Lower leg skin (tissue), 3 donors: ENCODE measurements at regions not wholly inside any gene's neighbourhood (a gene's known extent, or its start where the extent isn't known, plus 50 kb on each side); places are given as distances from the start of the nearest gene placed in this dataset.

Experiments
- POLR2A ChIP-seq, 2 donors: fragments of 450-650 bp; IDR thresholded peaks; one replicate each; pipeline ENCODE4 v1.6.1; 2016 to 2017; ENCODE audit warnings: antibody characterized with exemption in 2 of 2, mild to moderate bottlenecking in 1 of 2, moderate library complexity in 1 of 2
- TF ChIP-seq, protein P1 (sequence below), 3 donors: fragments of 450-650 bp; IDR thresholded peaks; one replicate each; pipeline ENCODE4 v1.5.1; 2016; ENCODE audit warnings: antibody characterized with exemption in 3 of 3, mild to moderate bottlenecking in 3 of 3, moderate library complexity in 2 of 3

GRCh38 chr3:166837535-166837934 is 542.6 kb downstream of the ZBBX start:
- TF ChIP-seq, protein P1, sequence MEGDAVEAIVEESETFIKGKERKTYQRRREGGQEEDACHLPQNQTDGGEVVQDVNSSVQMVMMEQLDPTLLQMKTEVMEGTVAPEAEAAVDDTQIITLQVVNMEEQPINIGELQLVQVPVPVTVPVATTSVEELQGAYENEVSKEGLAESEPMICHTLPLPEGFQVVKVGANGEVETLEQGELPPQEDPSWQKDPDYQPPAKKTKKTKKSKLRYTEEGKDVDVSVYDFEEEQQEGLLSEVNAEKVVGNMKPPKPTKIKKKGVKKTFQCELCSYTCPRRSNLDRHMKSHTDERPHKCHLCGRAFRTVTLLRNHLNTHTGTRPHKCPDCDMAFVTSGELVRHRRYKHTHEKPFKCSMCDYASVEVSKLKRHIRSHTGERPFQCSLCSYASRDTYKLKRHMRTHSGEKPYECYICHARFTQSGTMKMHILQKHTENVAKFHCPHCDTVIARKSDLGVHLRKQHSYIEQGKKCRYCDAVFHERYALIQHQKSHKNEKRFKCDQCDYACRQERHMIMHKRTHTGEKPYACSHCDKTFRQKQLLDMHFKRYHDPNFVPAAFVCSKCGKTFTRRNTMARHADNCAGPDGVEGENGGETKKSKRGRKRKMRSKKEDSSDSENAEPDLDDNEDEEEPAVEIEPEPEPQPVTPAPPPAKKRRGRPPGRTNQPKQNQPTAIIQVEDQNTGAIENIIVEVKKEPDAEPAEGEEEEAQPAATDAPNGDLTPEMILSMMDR (IDR thresholded peaks at IDR 0.05), result no peak
- TF ChIP-seq POLR2A (IDR thresholded peaks at IDR 0.05), result no peak
